GM18499 (cell line): ENCODE measurements at regions not wholly inside any gene's neighbourhood (a gene's known extent, or its start where the extent isn't known, plus 50 kb on each side); places are given as distances from the start of the nearest gene placed in this dataset.
"Not testable (repeated sequence)": the region's sequence is repeated elsewhere in the genome, so short reads cannot be mapped to it uniquely, and the experiment has no call there.

ENCODE experiments used
- ATAC-seq: cut with Tn5 transposase; IDR thresholded peaks from one replicate; pipeline ENCODE4 v1.9.1; 2021; ENCODE audit warnings: moderate number of reproducible peaks; ENCODE audit not compliant: insufficient read depth, unreplicated experiment

- no peak for ATAC-seq
Measured at GRCh38 chr3:70744536-70744935, 432.1 kb upstream of the MDFIC2 start.

- ATAC-seq, result no peak
Measured at GRCh38 chr3:70743754-70744153, 431.3 kb upstream of the MDFIC2 start.

GRCh38 chr3:70742081-70742480, 429.6 kb upstream of the MDFIC2 start:
- no peak for ATAC-seq

GRCh38 chr3:70740872-70741271, 428.4 kb upstream of the MDFIC2 start:
- ATAC-seq, result no peak

- ATAC-seq, result no peak
Measured at GRCh38 chr3:70740071-70740470, 427.6 kb upstream of the MDFIC2 start.

- no peak for ATAC-seq
Measured at GRCh38 chr3:70738291-70738681, 425.8 kb upstream of the MDFIC2 start.

GRCh38 chr3:70737666-70738290, 425.3 kb upstream of the MDFIC2 start:
- no peak for ATAC-seq

- ATAC-seq, result no peak
Measured at GRCh38 chr3:70736009-70736408, 423.6 kb upstream of the MDFIC2 start.

- no peak for ATAC-seq
Measured at GRCh38 chr3:70734756-70735155, 422.3 kb upstream of the MDFIC2 start.

GRCh38 chr3:70731046-70731445, 418.6 kb upstream of the MDFIC2 start:
- no peak for ATAC-seq

GRCh38 chr3:70729845-70730244, 417.4 kb upstream of the MDFIC2 start:
- ATAC-seq, result no peak

- ATAC-seq, result no peak
Measured at GRCh38 chr3:70728311-70728710, 415.9 kb upstream of the MDFIC2 start.

GRCh38 chr3:70726961-70727360, 414.5 kb upstream of the MDFIC2 start:
- no peak for ATAC-seq

GRCh38 chr3:70726096-70726938, 413.9 kb upstream of the MDFIC2 start:
- no peak for ATAC-seq

- ATAC-seq, result no peak
Measured at GRCh38 chr3:70722018-70722417, 409.6 kb upstream of the MDFIC2 start.

- no peak for ATAC-seq
Measured at GRCh38 chr3:70716832-70717231, 404.4 kb upstream of the MDFIC2 start.

GRCh38 chr3:70712449-70713082, 400.1 kb upstream of the MDFIC2 start:
- no peak for ATAC-seq

- ATAC-seq, result no peak
Measured at GRCh38 chr3:70703305-70704102, 391.1 kb upstream of the MDFIC2 start.

GRCh38 chr3:70702132-70702531, 389.7 kb upstream of the MDFIC2 start:
- ATAC-seq, result no peak

GRCh38 chr3:70684701-70685100, 372.3 kb upstream of the MDFIC2 start:
- ATAC-seq, result no peak

- not testable (repeated sequence) for ATAC-seq
Measured at GRCh38 chr3:70675810-70676209, 363.4 kb upstream of the MDFIC2 start.
